H1 (cell line): ENCODE measurements at regions not wholly inside any gene's neighbourhood (a gene's known extent, or its start where the extent isn't known, plus 50 kb on each side); places are given as distances from the start of the nearest gene placed in this dataset.

Experiments used
- CEBPB ChIP-seq: IDR thresholded peaks from 2 replicates; pipeline ENCODE4 v1.6.1; 2012; ENCODE audit warnings: low read depth, low read length
- CTCF ChIP-seq, 3 experiments: IDR thresholded peaks; 1 replicate in 2 of 3; 2 replicates in 1 of 3; pipeline versions ENCODE4 v1.5.1 to v1.6.1; 2011; ENCODE audit warnings: low read length in 3 of 3, mild to moderate bottlenecking in 3 of 3, inconsistent platforms in 2 of 3, low read depth in 1 of 3, moderate library complexity in 1 of 3; ENCODE audit not compliant: insufficient read depth in 1 of 3; ENCODE audit errors: control extremely low read depth in 1 of 3
- EP300 ChIP-seq, 2 experiments: IDR thresholded peaks; 1 replicate in 1 of 2; 2 replicates in 1 of 2; pipeline ENCODE4 v1.6.1; 2011 to 2012; ENCODE audit warnings: low read depth in 2 of 2, low read length in 2 of 2, mild to moderate bottlenecking in 2 of 2, borderline replicate concordance in 1 of 2, inconsistent platforms in 1 of 2, moderate library complexity in 1 of 2
- FOSL1 ChIP-seq: IDR thresholded peaks from 2 replicates; pipeline ENCODE4 v1.6.1; 2011; ENCODE audit warnings: mild to moderate bottlenecking, low read depth, low read length, moderate library complexity; ENCODE audit not compliant: insufficient read depth
- GABPA ChIP-seq: IDR thresholded peaks from 2 replicates; pipeline ENCODE4 v1.6.1; 2011; ENCODE audit warnings: mild to moderate bottlenecking, low read length, moderate library complexity, borderline replicate concordance; ENCODE audit not compliant: insufficient read depth
- HDAC2 ChIP-seq, 2 experiments: fragments of 300-600 bp in 1 of 2; sonication (generic) in 1 of 2; IDR thresholded peaks; 2 replicates each; pipeline ENCODE4 v1.6.1; 2011 to 2012; ENCODE audit warnings: low read depth in 2 of 2, low read length in 2 of 2, mild to moderate bottlenecking in 2 of 2, moderate library complexity in 2 of 2, borderline replicate concordance in 1 of 2, inconsistent platforms in 1 of 2
- KDM1A ChIP-seq: fragments of 200-600, 300-600 bp; sonication (generic); IDR thresholded peaks from 2 replicates; pipeline ENCODE4 v1.7.1; 2016; ENCODE audit warnings: mild to moderate bottlenecking, low read length, borderline replicate concordance
- PHF8 ChIP-seq: fragments of 200-600 bp; sonication (generic); conservative IDR thresholded peaks from 2 replicates; pipeline ENCODE4 v1.7.1; 2012; ENCODE audit warnings: low read depth, mild to moderate bottlenecking, inconsistent platforms, low read length, moderate library complexity
- POLR2A ChIP-seq, 2 experiments: IDR thresholded peaks; 1 replicate in 1 of 2; 2 replicates in 1 of 2; pipeline ENCODE4 v1.6.1; 2011; ENCODE audit warnings: low read depth in 2 of 2, low read length in 2 of 2, mild to moderate bottlenecking in 2 of 2; ENCODE audit errors: control extremely low read depth in 1 of 2
- RAD21 ChIP-seq, 2 experiments: IDR thresholded peaks in 1 of 2; conservative IDR thresholded peaks in 1 of 2; 2 replicates each; pipeline ENCODE4 v1.6.1; 2011; ENCODE audit warnings: low read depth in 2 of 2, low read length in 2 of 2, improper control_type of control experiment in 1 of 2, inconsistent platforms in 1 of 2, mild to moderate bottlenecking in 1 of 2, moderate library complexity in 1 of 2
- RBBP5 ChIP-seq: IDR thresholded peaks from 2 replicates; pipeline ENCODE4 v1.7.1; 2012; ENCODE audit warnings: low read depth, mild to moderate bottlenecking, inconsistent platforms, low read length, moderate library complexity, borderline replicate concordance
- RFX5 ChIP-seq: IDR thresholded peaks from 2 replicates; pipeline ENCODE4 v1.6.1; 2011; ENCODE audit warnings: low read depth, low read length, improper control_type of control experiment, borderline replicate concordance
- RXRA ChIP-seq: IDR thresholded peaks from 2 replicates; pipeline ENCODE4 v1.6.1; 2011; ENCODE audit warnings: low read depth, mild to moderate bottlenecking, low read length, moderate library complexity; ENCODE audit not compliant: insufficient read depth
- YY1 ChIP-seq: IDR thresholded peaks from 2 replicates; pipeline ENCODE4 v1.6.1; 2011; ENCODE audit warnings: low read depth, mild to moderate bottlenecking, low read length

- TF ChIP-seq CTCF (IDR thresholded peaks at IDR 0.05; ENCODE audit: control extremely low read depth in 1 of 3, insufficient read depth in 1 of 3, low read depth in 1 of 3, low read length in 3 of 3) (no peak), POLR2A (IDR thresholded peaks at IDR 0.05; ENCODE audit: control extremely low read depth in 1 of 2, low read depth in 2 of 2, low read length in 2 of 2) (no peak), CEBPB (no peak), EP300 (IDR thresholded peaks at IDR 0.05; ENCODE audit: borderline replicate concordance in 1 of 2, low read depth in 2 of 2, low read length in 2 of 2) (no peak), GABPA (no peak), YY1 (no peak), RBBP5 (no peak), HDAC2 (IDR thresholded peaks at IDR 0.05; ENCODE audit: borderline replicate concordance in 1 of 2, low read depth in 2 of 2, low read length in 2 of 2) (no peak), PHF8 (no peak), FOSL1 (no peak), RFX5 (no peak), RAD21 (IDR thresholded peaks at IDR 0.05 in 1 of 2, conservative IDR thresholded peaks at IDR 0.05 in 1 of 2; ENCODE audit: low read depth in 2 of 2, low read length in 2 of 2) (no peak), RXRA (no peak), KDM1A (no peak)
These were observed 244.9 kb upstream of the TYRP1 start for GRCh38 chr9:12448246-12448645.
